Activated CD8-positive, alpha-beta T cell treated with anti-CD3 and anti-CD28 coated beads for 36 hours (primary cell): ENCODE measurements at regions not wholly inside any gene's neighbourhood (a gene's known extent, or its start where the extent isn't known, plus 50 kb on each side); places are given as distances from the start of the nearest gene placed in this dataset.
A peak's percentile ranks its signal among the peaks of the same experiment; 100 is the strongest.

Source experiments
- ATAC-seq: fragments of 200-7000 bp; cut with Tn5 transposase; one replicate; pipeline ENCODE4 v1.10.0; 2021; ENCODE audit warnings: mild to moderate bottlenecking, moderate library complexity
- CTCF ChIA-PET: fragments of 350-600 bp; sonication (Branson Sonifier 250); formaldehyde crosslinking; loops from one replicate; lab custom pipeline; 2021; ENCODE audit warnings: antibody characterized with exemption; lab: Charles Lee
- POLR2A ChIA-PET: fragments of 350-600 bp; sonication (Branson Sonifier 250); formaldehyde crosslinking; loops from one replicate; lab custom pipeline; 2021; ENCODE audit warnings: antibody characterized with exemption; lab: Charles Lee
- DNase-seq: peaks from one replicate; pipeline ENCODE4 v3.0.0-alpha.2; 2020
- H3K27ac Mint-ChIP-seq: one replicate; pipeline ENCODE4 v1.8.0; 2021; ENCODE audit warnings: mild to moderate bottlenecking, mixed read lengths
- H3K27me3 Mint-ChIP-seq: one replicate; pipeline ENCODE4 v1.8.0; 2021; ENCODE audit warnings: mixed read lengths
- H3K36me3 Mint-ChIP-seq: one replicate; pipeline ENCODE4 v1.8.0; 2021; ENCODE audit warnings: low read depth, mixed read lengths
- H3K4me1 Mint-ChIP-seq: one replicate; pipeline ENCODE4 v1.8.0; 2021; ENCODE audit warnings: low read depth, mixed read lengths
- H3K4me3 Mint-ChIP-seq: one replicate; pipeline ENCODE4 v1.8.0; 2021; ENCODE audit warnings: mild to moderate bottlenecking, moderate library complexity, mixed read lengths
- H3K9me3 Mint-ChIP-seq: one replicate; pipeline ENCODE4 v1.8.0; 2021; ENCODE audit warnings: mixed read lengths
- intact Hi-C: fragments of 100-400 bp; cut with micrococcal nuclease; formaldehyde crosslinking; loops from one replicate; pipeline ENCODE4 v1.10.0; 2022
- TF ChIP-seq, protein P1 (sequence below): fragments of 200-600 bp; IDR thresholded peaks from one replicate; pipeline ENCODE4 v1.8.0; 2022; ENCODE audit warnings: antibody characterized with exemption, mild to moderate bottlenecking

GRCh38 chr6:105882828-105883227 is 203.3 kb upstream of the PRDM1 start:
- TF ChIP-seq, protein P1, sequence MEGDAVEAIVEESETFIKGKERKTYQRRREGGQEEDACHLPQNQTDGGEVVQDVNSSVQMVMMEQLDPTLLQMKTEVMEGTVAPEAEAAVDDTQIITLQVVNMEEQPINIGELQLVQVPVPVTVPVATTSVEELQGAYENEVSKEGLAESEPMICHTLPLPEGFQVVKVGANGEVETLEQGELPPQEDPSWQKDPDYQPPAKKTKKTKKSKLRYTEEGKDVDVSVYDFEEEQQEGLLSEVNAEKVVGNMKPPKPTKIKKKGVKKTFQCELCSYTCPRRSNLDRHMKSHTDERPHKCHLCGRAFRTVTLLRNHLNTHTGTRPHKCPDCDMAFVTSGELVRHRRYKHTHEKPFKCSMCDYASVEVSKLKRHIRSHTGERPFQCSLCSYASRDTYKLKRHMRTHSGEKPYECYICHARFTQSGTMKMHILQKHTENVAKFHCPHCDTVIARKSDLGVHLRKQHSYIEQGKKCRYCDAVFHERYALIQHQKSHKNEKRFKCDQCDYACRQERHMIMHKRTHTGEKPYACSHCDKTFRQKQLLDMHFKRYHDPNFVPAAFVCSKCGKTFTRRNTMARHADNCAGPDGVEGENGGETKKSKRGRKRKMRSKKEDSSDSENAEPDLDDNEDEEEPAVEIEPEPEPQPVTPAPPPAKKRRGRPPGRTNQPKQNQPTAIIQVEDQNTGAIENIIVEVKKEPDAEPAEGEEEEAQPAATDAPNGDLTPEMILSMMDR, result no peak
- DNase-seq (no peak), ATAC-seq (no peak)
- Mint-ChIP-seq H3K4me1 (peaks cover 21% of the 10 kb centered on the region), H3K27me3 (peaks cover 35% of the 10 kb centered on the region), H3K4me3 (no peak overlapping the region), H3K36me3 (no peaks in the 10 kb centered on the region), H3K9me3 (no peaks in the 10 kb centered on the region), H3K27ac (no peak overlapping the region)
- intact Hi-C loops, result loop anchor here (10.0 kb wide), 1 partner anchor 148 kb away; no protein-coding TSS in a partner anchor
- POLR2A ChIA-PET, result interaction anchor here (1.6 kb wide), 1 partner anchor 10 kb away, joined by 4 read pairs; no protein-coding TSS in a partner anchor
- CTCF ChIA-PET, result interaction anchor here (1.5 kb wide), 1 partner anchor 17 kb away, joined by 6 read pairs; no protein-coding TSS in a partner anchor

GRCh38 chr6:105882121-105882803 is 203.9 kb upstream of the PRDM1 start:
- ChIA-PET POLR2A (interaction anchor here (1.2 to 1.6 kb wide), 2 partner anchors 10 to 18 kb away, joined by 4 read pairs; no protein-coding TSS in a partner anchor), CTCF (interaction anchor here (1.5 kb wide), 1 partner anchor 18 kb away, joined by 6 read pairs; no protein-coding TSS in a partner anchor)
- peaks cover 17% of the 10 kb centered on the region for H3K4me1 Mint-ChIP-seq
- TF ChIP-seq, protein P1, result no peak
- H3K9me3 Mint-ChIP-seq, result no peaks in the 10 kb centered on the region
- no peak overlapping the region for H3K27ac Mint-ChIP-seq
- ATAC-seq, result no peak
- intact Hi-C loops, result loop anchor here (10.0 kb wide), 1 partner anchor 147 kb away; no protein-coding TSS in a partner anchor
- no peak for DNase-seq
- H3K36me3 Mint-ChIP-seq, result no peaks in the 10 kb centered on the region
- no peak overlapping the region for H3K4me3 Mint-ChIP-seq
- peaks cover 37% of the 10 kb centered on the region for H3K27me3 Mint-ChIP-seq

- intact Hi-C loops, result loop anchor here (10.0 kb wide), 1 partner anchor 147 kb away; no protein-coding TSS in a partner anchor
- POLR2A ChIA-PET, result interaction anchor here (1.2 kb wide), 1 partner anchor 19 kb away, joined by 4 read pairs; no protein-coding TSS in a partner anchor
Measured at GRCh38 chr6:105881608-105882007, 204.5 kb upstream of the PRDM1 start.

GRCh38 chr6:105880030-105880492 is 206.1 kb upstream of the PRDM1 start:
- peaks cover 9% of the 10 kb centered on the region for H3K4me1 Mint-ChIP-seq
- H3K36me3 Mint-ChIP-seq, result no peaks in the 10 kb centered on the region
- ATAC-seq (peak; percentile 71), DNase-seq (peak; percentile 51)
- H3K9me3 Mint-ChIP-seq, result no peaks in the 10 kb centered on the region
- TF ChIP-seq, protein P1, result no peak
- no peak overlapping the region for H3K27ac Mint-ChIP-seq
- ChIA-PET POLR2A (no interaction called here), CTCF (no interaction called here)
- intact Hi-C loops, result loop anchor here (10.0 kb wide), 1 partner anchor 145 kb away; no protein-coding TSS in a partner anchor
- peak overlapping the region; percentile 26 for H3K4me3 Mint-ChIP-seq
- H3K27me3 Mint-ChIP-seq, result peaks cover 45% of the 10 kb centered on the region

More at GRCh38 chr6:105881608-105882007, 204.5 kb upstream of the PRDM1 start:
- Mint-ChIP-seq H3K36me3 (no peaks in the 10 kb centered on the region), H3K4me3 (no peak overlapping the region), H3K27me3 (peaks cover 39% of the 10 kb centered on the region), H3K4me1 (peaks cover 15% of the 10 kb centered on the region), H3K27ac (no peak overlapping the region), H3K9me3 (no peaks in the 10 kb centered on the region)
- ATAC-seq, result no peak
- TF ChIP-seq, protein P1, result no peak
- CTCF ChIA-PET, result no interaction called here
- DNase-seq, result no peak

DNA sequence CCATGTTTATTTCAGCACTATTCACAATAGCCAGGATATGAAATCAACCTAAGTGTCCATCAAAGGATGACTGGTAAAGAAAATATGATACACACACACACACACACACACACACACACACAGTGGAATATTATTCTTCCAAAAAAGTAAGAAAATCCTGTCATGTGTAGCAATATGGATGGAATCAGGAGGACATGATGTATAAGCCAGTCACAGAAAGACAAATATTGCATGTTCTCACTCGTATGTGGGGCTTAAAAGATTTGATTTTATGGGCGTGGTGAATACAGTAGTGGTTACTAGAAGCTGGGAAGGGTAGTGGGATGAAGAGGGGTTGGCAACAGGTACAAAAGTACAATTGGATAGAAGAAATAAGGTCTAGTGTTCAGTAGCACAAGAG is 207.0 kb upstream of the PRDM1 start:
- CTCF ChIA-PET, result no interaction called here
- peaks cover 50% of the 10 kb centered on the region for H3K27me3 Mint-ChIP-seq
- no peak for ATAC-seq

More for the DNA sequence above, 207.0 kb upstream of the PRDM1 start:
- H3K36me3 Mint-ChIP-seq, result no peaks in the 10 kb centered on the region
- TF ChIP-seq, protein P1, result no peak
- no peak overlapping the region for H3K27ac Mint-ChIP-seq
- DNase-seq, result no peak
- intact Hi-C loops, result no loop called here
- POLR2A ChIA-PET, result interaction anchor here (0.7 kb wide), 1 partner anchor 44 kb away, joined by 3 read pairs; no protein-coding TSS in a partner anchor
- no peaks in the 10 kb centered on the region for H3K9me3 Mint-ChIP-seq
- no peak overlapping the region for H3K4me3 Mint-ChIP-seq
- peaks cover 9% of the 10 kb centered on the region for H3K4me1 Mint-ChIP-seq
